Left lung (tissue), 4 donors: ENCODE measurements at regions not wholly inside any gene's neighbourhood (a gene's known extent, or its start where the extent isn't known, plus 50 kb on each side); places are given as distances from the start of the nearest gene placed in this dataset.

Source experiments
- ATAC-seq: fragments of 200-7000 bp; cut with Tn5 transposase; one replicate; pipeline ENCODE4 v1.9.1; 2020; ENCODE audit warnings: moderate library complexity
- DNase-seq, 4 donors: peaks; one replicate each; pipeline ENCODE4 v3.0.0-alpha.2; 2013 to 2020
- H3K27ac ChIP-seq, 2 donors: fragments of 200-600 bp; sonication (generic) in 1 of 2; one replicate each; pipeline versions ENCODE4 v1.5.0 to v1.8.0; 2020 to 2021
- H3K27me3 ChIP-seq, 2 donors: fragments of 200-600 bp; sonication (generic) in 1 of 2; one replicate each; pipeline versions ENCODE4 v1.5.0 to v1.8.0; 2020 to 2021
- H3K36me3 ChIP-seq, 2 donors: fragments of 200-600 bp; sonication (generic) in 1 of 2; one replicate each; pipeline versions ENCODE4 v1.5.0 to v1.8.0; 2020 to 2021
- H3K4me1 ChIP-seq, 2 donors: fragments of 200-600 bp; one replicate each; pipeline ENCODE4 v1.8.0; 2021
- H3K4me3 ChIP-seq, 2 donors: fragments of 200-600 bp; sonication (generic) in 1 of 2; one replicate each; pipeline versions ENCODE4 v1.5.0 to v1.8.0; 2020 to 2021; ENCODE audit warnings: mild to moderate bottlenecking in 1 of 2
- H3K9me3 ChIP-seq, 2 donors: fragments of 200-600 bp; sonication (generic) in 1 of 2; one replicate each; pipeline versions ENCODE4 v1.5.0 to v1.8.0; 2020 to 2021
- CTCF ChIP-seq, 2 donors: fragments of 200-600 bp; sonication (generic) in 1 of 2; IDR thresholded peaks; one replicate each; pipeline versions ENCODE4 v1.5.0 to v1.8.0; 2021; ENCODE audit warnings: antibody characterized with exemption in 2 of 2
- intact Hi-C, 2 donors: fragments of 100-400 bp; cut with DNase I; formaldehyde crosslinking; loops; one replicate each; pipeline versions ENCODE4 v1.11.2 to v1.14.2; 2022
- donor health status: DM: no; HTN: yes; CAD: no.
- donor health status: DM: no; HTN: no; CAD: no.

- peaks cover 0 to 5% of the 10 kb centered on the region in 2 donors for H3K4me1 ChIP-seq
- H3K4me3 ChIP-seq, result no peak overlapping the region
- no peak for ATAC-seq
- no peaks in the 10 kb centered on the region for H3K36me3 ChIP-seq
- H3K9me3 ChIP-seq, result no peaks in the 10 kb centered on the region
- intact Hi-C loops, result no loop called here
- TF ChIP-seq CTCF (IDR thresholded peaks at IDR 0.05), result no peak
- no peaks in the 10 kb centered on the region for H3K27me3 ChIP-seq
- no peak for DNase-seq
- no peak overlapping the region for H3K27ac ChIP-seq
Measured at GRCh38 chr13:109344552-109345157, 441.7 kb downstream of the IRS2 start.

DNA sequence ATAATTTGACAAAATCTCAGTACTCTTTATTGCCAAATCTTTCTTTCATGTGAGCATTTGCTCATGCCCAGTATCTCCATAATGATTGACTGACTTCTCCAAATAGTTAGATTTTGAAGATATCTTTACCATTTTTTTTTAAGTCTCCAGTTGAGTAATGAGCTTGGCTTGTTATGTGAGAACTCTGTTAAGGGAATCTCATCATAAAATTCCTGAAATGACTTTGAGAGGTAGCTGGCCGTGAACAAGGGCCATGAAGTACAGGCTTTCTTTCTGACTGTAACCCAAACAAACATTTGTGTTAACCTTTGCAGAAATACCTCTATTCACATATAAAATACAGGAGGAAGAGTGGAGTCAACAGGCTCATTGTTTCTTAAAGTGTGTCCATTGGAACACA is 449.7 kb downstream of the IRS2 start:
- no peak for TF ChIP-seq CTCF (IDR thresholded peaks at IDR 0.05)
- no peaks in the 10 kb centered on the region for H3K27me3 ChIP-seq
- no peaks in the 10 kb centered on the region for H3K9me3 ChIP-seq
- DNase-seq, result no peak
- peak; percentile 72 for ATAC-seq
- no peak overlapping the region for H3K27ac ChIP-seq
- H3K4me3 ChIP-seq, result no peak overlapping the region
- intact Hi-C loops, result no loop called here
- no peaks in the 10 kb centered on the region for H3K36me3 ChIP-seq
- no peaks in the 10 kb centered on the region for H3K4me1 ChIP-seq

GRCh38 chr13:109333893-109334651 is 452.3 kb downstream of the IRS2 start:
- H3K4me3 ChIP-seq, result no peak overlapping the region
- no peak overlapping the region for H3K27ac ChIP-seq
- no peak for TF ChIP-seq CTCF (IDR thresholded peaks at IDR 0.05)
- intact Hi-C loops, result no loop called here
- no peak for DNase-seq
- no peaks in the 10 kb centered on the region for H3K27me3 ChIP-seq
- no peaks in the 10 kb centered on the region for H3K9me3 ChIP-seq
- no peaks in the 10 kb centered on the region for H3K36me3 ChIP-seq
- ATAC-seq, result no peak
- no peaks in the 10 kb centered on the region for H3K4me1 ChIP-seq

DNA sequence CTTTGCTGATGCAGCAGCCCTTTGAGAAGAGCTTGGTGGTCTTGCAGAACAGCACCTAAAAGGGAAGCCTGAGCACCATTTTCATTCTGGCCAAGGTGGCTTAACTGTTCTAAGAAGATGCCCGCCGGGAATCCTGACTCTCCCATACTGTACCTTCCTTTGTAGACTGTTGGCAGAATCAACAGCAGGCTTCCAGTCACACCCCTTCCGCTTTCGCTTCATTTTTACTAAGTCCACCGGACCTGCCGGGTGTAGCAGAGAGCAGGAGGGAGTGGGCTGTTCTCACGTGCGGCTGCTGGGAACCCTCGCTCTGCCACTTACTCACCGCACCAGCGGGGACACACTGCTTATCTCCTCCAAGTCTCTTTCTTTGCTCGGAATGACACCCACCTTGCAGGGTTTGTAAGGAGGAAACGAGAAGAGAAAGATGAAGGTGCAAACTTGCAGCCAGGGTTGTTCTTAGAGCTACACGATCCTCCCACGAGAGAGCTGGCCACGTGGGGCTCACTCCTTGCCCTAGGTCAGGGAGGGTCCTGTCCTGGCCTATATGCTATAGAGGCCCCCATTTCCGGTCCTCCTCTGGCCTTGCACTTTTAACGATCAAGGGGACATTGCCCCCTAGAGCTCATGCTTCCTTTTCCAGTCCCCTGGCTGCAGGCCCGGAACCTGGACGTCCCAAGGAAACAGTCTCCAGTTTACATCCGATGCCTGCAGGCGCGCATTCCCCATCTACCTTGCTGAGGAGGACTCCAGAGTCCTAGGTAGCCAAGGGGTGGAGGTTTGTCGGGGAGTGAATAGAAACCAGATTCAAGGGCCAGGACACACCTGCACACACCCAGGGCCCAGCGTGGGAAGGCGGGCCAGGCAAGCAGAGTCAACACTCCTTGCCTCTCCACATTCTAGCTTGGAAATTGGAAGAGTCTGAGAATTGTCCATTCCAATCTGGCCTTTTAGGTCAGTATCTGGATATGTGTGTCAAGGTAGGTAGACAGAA is 453.6 kb downstream of the IRS2 start:
- no peaks in the 10 kb centered on the region for H3K9me3 ChIP-seq
- no peak for TF ChIP-seq CTCF (IDR thresholded peaks at IDR 0.05)
- no peaks in the 10 kb centered on the region for H3K27me3 ChIP-seq
- no peak for DNase-seq
- intact Hi-C loops, result no loop called here
- H3K27ac ChIP-seq, result no peak overlapping the region
- no peak overlapping the region for H3K4me3 ChIP-seq
- no peaks in the 10 kb centered on the region for H3K36me3 ChIP-seq
- no peaks in the 10 kb centered on the region for H3K4me1 ChIP-seq
- peak; percentile 52 for ATAC-seq

DNA sequence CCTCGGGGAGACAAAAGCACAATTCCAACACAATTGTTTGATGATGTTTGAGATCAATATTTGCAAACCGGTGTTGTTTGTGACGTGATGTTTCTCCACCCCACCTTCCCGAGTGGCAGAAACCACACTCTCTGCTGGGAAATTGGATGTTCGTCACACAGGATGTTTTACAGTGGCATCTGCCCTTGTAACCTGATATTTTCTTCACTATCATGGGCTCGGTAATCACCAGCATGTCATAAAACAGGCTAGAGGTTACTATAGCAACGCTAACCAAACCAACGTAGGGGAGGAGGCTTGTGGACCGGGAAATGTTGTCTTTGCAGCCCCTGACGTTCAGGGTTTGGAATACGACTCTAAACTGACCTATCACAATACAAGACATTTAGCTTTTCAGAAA is 454.5 kb downstream of the IRS2 start:
- Histone ChIP-seq H3K9me3 (no peaks in the 10 kb centered on the region), H3K4me1 (no peaks in the 10 kb centered on the region), H3K27ac (no peak overlapping the region), H3K4me3 (no peak overlapping the region), H3K27me3 (no peaks in the 10 kb centered on the region), H3K36me3 (no peaks in the 10 kb centered on the region)
- intact Hi-C loops, result no loop called here
- ATAC-seq, result no peak
- peak in 1 of 4 donors; percentile 22 for DNase-seq
- TF ChIP-seq CTCF (IDR thresholded peaks at IDR 0.05), result no peak
